ENCODE measurements at regions not wholly inside any gene's neighbourhood (a gene's known extent, or its start where the extent isn't known, plus 50 kb on each side); places are given as distances from the start of the nearest gene placed in this dataset.

DNA sequence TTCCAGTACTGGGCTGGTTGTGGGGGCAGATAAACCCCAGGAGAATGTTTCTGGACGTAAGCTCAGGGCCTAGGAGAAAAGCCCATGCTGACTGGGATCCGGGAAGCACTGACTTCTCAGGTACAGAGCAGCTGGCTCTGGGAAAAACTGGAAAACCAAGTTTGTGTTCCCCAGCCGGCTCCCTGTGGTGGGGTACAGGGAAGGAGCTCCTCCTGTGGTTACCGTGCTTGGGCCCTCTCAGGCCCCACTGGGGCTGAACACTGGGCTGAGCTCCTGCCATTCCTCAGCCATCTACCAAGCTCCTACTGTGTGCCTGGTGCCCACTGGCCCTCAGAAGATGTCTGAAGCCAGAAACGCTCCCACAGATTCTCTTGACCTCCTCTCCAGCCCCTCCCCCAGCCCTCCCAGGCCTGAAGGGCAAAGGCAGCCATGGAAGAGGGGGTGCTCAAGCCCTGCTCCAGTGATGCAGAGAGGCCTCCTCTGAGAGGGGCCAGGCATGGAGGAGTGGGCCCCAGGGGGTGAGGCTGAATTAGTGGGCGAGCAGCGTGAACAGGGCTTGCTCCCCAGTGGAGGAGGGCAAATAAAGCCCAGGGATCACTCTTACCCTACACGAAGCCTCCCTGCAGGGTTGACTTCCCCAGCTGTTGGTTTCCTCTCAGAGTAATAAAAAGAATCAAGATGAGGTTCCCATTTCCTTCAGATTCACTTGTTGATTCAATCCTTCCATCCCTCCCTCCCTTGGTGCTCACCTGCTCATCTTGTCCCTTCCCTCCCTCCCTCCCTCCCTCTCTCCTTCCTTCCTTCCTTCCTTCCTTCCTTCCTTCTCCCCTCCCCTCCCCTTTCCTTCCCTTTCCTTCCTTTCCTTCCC, 100.0 kb downstream of the VEGFA start:
- DNase-seq (ENCODE audit: low read depth in 2 of 2): no peak

DNA sequence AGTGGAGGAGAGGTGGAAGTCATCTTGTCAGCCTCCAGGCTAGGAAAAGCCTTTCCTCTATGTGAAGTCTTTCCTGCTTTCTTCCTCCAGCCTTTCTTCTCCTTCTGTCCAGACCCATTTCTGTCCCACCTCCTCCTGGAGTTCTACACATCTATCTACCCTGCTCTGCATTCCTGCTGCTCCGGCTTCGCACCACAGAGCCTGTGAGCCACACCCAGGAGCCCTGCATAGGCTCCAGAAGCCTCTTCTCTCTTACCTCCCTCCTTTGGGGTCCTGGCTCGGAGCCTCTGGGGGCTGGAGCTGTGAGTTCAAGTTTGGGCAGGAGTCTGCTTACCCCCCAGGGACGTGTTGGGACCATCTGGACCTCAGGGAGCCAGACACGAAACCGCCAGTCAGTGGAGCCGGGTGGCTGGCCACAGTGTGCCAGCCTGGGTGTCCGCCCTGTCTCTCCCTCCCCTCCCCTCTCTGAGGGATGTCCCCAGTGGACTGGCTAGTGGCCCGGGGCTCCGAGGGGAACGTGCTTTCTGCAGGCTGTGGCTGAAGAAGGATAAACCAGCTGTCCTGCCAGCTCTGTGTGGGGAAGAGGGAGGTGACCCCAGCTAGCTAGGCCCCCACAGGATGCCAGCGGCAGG, 99.2 kb downstream of the VEGFA start:
- DNase-seq (ENCODE audit: low read depth in 2 of 2): no peak

DNA sequence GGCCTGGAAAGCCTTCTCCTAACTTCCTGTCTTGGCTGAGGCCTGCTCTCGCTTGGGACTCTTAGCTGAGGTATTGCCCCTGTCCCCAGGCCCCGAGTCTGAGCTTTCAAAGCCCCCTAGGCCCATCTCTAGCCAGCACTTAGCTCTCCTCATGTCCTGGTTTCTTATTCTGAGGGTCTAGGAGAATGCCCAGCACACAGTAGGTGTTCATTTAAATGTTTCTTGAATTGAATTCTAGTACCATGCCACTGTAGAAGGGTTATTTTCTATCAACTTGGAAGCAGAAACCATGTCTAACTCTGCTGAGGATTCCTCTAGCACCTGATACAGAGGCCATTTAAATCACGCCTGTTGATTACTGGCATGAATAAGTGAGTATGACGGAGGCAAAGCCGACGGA, 98.5 kb downstream of the VEGFA start:
- DNase-seq (ENCODE audit: low read depth in 2 of 2): no peak

DNA sequence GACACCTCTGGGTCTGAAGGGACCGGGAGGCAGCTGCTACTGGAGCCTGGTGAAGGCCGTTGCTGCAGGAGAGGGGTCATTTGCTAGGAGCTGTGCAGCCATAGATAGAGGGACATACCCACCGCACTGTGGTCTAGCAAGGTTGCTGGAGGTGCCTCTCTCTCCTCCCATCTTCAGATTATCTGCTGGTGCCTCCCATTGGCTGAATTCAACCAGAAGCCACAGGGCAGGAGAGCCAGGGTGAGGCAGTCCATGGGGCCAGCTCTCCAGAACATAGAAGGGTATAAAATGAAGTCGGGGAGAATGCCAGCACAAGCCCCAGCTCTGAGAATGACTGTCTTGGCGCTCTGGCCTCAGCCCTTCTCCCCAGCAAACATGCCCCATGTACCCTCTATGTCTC, 98.0 kb downstream of the VEGFA start:
- no peak for DNase-seq (ENCODE audit: low read depth in 2 of 2)

DNA sequence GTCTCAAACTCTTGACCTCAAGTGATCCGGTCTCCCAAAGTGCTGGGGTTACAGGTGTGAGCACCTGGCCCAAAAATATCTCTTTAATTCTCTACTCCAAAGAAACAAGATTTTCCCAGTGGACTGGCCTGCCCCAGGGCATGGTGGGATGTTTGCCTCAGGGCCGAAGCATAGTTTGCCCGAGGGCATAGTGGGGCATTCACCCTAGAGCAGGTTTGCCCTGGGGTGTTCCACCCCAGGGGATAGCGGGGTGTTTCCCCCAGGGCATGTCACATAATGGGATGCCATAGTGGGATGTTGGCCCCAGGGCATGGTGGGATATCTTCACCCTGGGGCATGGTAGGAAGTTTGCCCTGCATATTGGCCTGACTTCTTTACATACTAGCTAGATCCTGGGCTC, 97.2 kb downstream of the VEGFA start:
- no peak for DNase-seq (ENCODE audit: low read depth in 2 of 2)

DNA sequence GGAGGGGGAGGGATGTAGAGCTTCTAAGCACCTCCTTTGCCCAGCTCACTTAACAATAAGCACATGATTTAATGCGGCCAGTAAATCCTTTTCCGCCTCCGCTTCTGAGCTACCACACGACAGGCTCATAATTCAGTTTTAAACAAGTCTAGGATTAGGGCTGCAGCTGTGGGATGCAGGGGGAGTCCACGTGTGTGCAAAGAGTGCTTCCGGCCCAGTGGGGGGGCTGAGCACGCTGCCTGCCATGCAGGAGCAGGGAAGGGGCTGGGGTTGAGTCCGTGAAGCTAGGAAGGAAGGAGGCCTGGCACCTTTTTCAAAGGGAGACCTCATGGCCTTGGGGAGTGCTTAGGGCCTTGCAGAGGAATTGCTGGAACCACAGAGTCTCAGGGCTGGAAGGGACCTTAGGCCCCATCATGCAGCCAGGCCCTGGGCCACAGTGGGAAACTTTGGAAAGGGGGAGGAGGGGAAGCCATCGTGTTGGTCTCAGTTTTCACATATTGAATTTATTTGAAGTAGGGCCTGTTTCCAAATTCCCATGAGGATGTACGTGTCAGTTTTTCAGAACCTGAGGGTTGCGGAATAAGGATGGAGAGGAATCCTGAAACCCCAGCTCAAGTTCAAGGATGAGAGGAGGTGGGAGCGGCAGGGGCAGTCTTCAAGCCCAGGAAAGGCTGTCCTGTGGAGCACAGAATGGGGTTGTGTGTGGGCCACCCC, 96.1 kb downstream of the VEGFA start:
- DNase-seq (ENCODE audit: low read depth in 2 of 2): no peak

DNA sequence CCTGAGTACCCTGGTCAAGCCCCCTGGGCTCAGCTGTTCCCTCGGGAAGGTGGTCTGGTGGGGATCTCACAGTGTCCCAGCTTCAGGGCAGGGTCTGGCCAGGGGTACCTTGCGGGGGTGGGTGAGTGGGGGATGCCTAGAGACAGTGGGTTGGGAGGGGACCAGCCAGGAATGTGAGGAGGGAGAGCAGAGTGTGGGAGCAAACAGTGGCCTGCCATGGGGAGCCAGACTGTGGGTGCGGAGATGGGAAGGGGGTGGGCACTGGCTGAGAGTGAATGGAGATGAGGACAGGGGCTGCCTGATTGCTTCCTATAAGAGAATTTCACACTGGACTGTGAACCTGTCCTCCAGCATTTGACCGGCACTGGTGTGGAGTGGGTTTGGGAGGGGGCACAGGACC, 95.1 kb downstream of the VEGFA start:
- DNase-seq (ENCODE audit: low read depth in 2 of 2): no peak

DNA sequence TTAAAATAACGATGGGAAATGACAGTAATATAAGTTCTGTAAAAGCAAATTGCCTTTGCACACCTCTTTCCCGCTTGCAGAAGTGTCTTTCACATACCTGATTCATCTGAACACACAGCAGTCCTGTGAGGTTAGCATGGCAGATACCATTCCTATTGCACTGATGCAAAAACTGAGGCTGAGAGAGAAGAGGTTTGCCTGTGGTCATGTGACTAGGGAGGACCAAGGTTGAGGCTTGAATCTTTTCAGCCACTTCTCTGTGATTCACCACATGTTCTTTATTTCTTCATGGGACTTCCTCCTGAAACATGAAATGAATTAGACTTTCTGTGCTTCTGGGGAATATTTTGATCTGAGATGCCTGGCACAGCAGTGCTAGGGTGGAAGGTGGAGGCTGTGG, 92.9 kb downstream of the VEGFA start:
- no peak for DNase-seq (ENCODE audit: low read depth in 2 of 2)

DNA sequence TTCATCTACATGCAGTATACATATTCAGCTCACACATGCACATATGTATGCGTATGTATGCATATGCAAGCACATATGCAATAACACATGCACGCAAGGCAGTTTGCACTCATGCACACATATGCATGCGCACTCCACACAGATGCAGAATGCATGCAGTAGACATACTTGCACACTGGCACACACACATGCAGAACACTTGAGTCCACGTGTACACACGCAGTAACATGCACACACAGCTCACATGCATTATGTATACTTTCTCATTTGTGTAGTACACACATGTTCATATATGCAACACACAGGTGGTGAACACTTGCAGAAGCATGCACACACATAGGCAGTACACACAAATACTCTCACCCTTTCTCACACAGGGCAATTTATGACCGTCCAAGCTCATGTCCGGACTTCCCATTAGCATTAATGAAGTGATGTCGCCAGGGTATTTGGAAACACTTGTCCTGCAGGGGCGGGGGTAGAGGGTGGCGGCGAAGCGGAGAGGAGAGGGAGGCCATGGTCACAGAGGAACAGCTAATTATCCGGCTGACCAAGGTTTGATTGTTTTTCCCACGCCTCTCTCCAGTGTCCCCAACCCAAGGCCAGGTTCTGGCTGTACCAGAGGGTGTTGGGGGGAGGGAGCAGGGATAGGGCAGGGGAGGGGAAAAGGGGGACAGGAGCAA, 91.3 kb downstream of the VEGFA start:
- no peak for DNase-seq (ENCODE audit: low read depth in 2 of 2)

DNA sequence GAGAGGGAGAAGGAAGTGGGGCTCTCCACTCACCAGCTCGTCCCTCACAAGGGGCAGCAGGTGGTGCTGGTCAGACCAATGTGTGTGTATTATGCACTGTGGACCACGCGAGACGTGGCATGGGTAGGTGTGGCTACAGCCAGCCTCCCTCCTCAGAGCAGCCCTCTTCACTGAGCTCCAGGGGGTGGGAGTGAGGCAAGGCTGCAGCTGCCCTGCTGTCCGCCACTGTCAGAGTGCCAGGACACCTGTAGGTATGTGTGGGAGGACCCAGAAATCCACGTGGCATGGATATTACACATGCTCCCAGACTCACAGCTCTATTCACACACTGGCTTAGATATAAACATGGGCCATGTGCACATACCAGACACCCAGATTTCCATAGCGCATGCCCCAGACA, 90.3 kb downstream of the VEGFA start:
- no peak for DNase-seq (ENCODE audit: low read depth in 2 of 2)

DNA sequence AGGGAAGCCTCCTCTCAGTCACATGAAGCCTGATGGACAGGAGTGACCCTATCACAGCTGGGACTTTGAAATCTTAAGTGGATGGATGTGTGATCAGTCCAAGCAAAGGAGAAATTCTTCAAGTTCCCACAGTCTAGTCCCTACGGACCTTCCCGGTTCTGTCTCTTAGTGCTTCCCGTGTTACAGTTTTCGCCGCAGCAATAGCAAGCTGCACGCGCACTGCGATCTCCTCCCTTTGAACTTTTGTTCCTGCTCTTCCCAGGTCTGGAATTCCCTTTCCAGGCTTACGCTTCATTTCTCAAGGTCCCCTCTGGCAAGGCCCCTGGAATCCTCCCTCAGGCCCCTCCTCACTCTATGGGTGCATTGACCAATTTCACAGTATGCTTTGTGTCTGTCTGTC, 89.2 kb downstream of the VEGFA start:
- no peak for DNase-seq (ENCODE audit: low read depth in 2 of 2)

DNA sequence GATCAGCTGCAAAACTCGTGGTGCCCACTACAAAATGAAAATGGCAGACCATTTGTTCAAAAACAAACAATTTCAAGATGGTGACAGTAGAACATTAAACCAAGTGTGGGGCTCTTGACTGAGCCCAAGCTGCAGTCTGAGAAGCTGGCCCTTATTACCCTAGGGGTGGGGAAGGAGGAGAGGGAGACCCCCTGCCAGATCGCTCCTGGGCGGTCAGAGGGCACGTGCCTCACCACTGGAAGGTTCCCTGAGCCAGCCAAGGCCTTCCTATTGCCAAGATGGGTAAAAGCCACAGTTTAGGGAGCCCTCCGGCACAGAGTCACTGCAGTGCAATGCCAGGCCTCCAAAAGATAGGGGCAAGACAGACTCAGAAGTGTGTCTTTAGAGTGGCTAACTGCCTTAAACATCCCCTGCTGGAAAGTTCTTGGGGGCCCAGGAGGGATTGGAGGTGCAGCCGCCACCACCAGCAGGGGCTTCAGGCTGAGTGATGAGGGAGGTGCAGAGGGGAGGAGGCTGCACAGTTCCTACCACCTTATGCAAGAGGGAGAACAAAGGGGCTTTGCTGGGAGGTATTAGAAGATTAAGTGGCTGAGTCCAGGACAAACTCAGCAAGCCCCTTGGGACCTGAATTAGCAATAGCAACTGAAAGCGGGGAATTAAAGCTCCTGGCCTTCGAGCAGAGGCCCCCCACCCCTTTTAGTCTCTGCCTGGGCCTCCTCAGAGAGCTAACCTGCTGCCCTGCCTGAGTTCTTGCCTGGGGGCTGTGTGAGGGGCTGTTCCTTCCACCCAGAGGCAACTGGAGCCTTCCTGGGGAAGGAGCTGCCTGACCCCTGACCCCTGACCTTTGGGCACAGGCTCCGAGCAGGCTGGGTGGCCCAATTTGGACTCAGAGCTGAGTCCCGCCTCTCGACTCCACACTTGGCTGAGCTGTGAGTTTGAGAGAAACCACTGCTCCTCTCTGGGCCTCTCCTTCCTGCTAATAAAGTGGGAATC, 88.4 kb downstream of the VEGFA start:
- DNase-seq (ENCODE audit: low read depth in 2 of 2): no peak

DNA sequence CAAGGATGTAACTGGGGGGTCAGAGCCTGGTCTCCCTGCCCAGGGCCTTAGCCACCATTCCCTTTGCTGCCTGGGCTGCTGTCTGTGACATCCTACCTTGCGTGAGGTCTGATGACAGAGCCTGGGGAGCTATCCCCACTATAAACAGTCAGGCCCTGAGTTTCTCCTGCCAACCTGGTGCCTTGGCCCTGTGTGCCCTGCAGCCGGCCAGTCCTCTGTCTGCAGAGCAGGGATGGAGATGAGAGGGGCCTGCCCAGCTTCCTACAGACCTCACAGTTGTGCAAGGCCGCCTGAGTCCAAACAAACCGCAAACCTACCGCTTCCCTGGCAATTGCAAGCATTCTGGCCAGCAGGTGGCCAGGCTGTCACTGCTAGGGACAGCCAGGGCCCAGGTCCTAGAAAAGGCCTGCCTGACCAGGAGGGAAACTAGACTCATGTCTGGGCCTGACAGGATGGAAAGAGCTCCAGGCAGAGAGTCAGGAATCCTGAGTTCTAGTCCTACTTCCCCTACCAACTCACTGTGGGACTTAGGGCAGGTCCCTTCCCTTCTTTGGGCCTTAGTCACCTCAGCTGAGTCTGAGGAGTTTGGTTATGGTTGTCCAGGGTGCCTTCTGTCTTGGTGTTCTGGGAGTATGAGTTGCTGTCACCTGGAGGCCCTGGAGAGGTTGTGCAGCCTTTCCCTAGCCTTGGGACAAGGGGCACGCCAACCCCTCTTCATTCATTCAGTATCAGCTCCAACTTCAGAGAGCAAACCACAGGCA, 86.2 kb downstream of the VEGFA start:
- DNase-seq (ENCODE audit: low read depth in 2 of 2): no peak

DNA sequence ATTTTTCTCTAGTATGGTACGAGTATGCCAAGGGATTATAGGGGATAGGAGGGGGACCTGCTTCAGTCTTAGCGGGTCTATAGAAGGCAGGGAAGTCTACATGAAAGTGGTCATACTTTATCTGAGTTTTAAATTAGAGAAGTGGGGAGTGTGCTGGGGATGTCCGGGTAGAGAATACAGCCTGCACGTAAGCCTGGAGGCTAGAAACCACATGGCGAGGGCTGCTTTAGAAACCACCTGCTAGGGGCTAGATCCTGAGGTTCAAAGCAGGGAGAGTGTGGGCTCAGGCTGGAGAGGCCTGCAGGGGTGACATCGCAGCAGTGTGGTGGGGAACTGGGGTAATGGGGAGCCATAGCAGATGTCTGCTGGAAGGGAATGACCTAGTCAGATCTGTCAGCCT, 85.2 kb downstream of the VEGFA start:
- no peak for DNase-seq (ENCODE audit: low read depth in 2 of 2)

DNA sequence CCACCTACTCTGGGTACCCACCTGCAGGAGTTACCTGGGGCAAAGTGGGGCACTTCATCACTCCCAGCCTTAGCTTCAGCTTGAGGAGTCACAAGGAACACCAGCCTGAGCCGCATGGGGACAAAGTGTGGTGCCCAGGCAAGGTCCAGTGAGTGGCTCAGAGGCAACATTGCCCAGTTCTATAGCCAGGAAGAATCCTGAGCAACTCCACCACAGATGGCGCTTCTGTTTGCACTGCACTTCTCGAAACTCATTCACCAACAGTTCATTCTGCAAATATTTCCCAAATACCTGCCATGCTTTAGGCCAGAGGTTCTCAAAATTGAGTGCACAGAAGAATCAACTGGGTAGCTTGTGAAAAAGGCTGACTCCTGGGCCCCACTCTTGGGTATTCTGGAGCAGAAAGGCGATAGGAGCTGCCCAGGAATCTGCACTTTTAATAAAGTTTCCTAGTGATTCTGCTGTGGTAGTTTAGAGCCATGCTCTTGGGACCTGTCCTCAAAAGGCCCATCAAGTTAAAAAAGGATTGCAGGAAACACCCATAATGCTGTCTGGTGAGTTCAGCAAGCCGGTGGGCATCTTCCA, 83.1 kb downstream of the VEGFA start:
- DNase-seq (ENCODE audit: low read depth in 2 of 2): no peak

DNA sequence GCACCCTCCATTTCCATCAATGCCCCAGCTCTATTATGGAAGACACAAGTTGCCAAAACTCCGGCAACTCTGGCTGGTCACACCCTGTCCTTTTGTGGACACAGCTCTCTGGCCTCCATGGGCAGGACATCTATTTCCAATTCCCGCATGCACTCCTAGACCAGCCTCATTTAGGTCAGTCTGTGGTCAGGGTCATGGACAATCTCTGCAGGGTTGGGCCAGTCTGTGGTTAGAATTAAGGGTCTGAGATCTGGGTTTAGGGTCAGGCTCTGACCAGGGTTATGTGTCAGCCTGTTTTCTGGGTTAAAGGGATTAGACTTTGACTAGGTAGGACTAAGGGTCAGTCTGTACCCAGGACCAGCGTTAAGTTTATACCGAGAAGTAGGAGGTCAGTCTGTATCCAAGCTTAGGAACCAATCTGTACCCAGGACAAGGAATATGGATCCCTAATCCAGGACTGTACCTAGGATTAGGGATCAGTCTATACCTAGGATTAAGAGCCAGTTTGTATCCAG, 82.4 kb downstream of the VEGFA start:
- DNase-seq (ENCODE audit: low read depth in 2 of 2): no peak

DNA sequence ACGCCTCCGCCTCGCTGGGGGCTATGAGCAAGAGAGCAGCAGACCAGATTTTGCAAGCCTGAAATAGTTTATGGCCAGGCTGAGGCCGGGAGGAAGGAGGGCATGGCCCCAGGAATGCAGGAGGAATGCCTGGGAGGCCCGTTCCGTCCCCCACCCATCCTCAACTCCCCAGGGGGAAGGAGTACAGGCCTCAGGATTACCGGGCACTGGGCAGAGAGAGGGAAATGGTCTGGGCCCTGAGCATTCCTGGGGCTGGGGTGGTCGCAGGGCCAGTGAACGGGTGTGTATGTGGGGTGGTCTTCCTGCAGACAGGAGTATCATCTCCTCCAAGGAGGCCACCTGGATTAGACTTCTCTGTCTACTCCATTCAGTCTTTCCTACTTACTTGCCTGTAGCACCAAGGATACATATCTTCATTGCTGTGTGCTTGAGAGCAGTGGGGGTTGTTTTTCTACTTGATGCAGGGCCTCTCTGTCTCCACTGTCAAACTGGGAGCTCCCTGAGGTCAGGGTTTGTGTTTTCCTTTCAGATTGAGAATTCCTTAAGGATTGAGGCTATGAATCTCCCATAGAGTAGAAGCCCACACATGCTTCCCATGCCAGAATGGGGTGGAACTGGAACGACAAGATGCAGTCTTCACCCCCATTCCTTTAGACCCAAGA, 81.3 kb downstream of the VEGFA start:
- no peak for DNase-seq (ENCODE audit: low read depth in 2 of 2)

DNA sequence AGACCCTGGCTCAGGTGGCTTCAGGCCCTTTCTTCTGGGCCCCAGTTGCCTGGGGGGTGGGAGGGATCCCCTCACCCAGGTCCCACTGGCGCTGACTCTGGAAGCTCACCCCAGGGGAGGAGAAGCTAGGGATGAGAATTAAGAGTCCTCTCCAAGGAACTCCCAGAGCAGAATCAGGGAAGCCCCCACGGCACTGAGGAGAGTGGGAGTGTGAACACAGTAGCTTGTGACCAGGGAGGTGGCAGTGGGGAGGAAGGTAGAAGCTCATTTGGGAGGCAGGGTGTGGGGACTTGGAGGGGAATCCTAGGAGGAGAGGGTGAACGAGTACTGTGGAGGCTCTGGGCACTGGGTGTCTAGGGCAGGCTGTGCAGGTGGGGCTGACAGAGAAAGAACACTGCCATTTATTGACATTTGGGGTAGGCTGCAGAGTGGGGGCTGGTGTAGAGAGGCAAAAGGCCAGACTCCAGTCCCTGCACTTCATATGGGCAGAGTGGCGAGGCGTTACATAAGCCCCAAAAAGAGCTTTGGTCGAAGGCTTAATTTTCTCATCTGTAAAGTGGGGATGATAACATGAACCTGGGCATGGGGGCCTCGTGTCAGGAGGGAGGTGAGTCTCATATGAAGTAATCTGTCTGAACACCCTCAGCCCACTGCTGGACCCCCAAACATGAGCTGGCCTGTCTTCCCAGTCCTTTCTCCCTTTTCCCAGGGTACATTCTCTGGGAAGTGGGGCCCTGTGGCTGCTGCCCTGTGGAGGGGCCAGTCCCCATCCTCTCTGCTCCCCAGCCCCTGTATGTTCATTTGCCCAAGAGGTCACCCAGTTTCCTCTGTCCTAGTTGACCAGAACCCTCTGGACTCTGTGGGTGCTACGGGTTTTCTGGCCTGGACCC, 80.5 kb downstream of the VEGFA start:
- DNase-seq (ENCODE audit: low read depth in 2 of 2): no peak

All from stimulated activated CD4-positive, alpha-beta T cell treated with anti-CD3 and anti-CD28 coated beads, Interleukin-12 subunit alpha, Interleukin-12 subunit beta, amount 100 ng/mL, for 24 hours (primary cell).